ENCODE measurements at regions not wholly inside any gene's neighbourhood (a gene's known extent, or its start where the extent isn't known, plus 50 kb on each side); places are given as distances from the start of the nearest gene placed in this dataset.

DNA sequence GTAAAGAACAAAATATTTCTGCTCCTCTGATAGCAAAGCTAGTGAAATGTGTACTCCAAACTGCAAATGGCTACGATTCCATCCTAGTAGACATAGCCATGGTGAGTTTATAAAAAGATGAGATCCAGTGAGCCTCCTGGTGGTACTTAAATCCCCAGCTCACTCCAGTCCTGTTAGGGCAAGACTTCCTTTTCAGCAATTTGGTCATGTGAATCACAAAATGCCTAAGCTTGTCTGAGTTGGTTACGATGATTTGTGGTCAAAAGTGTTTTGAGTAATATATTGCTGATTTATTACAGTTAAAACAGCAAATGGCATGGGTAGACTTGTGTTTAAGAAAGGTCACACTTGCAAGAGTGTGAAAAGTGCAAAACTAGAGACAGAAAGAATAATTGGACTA, 102.7 kb upstream of the NAV3 start:
- TF ChIP-seq, protein P1, sequence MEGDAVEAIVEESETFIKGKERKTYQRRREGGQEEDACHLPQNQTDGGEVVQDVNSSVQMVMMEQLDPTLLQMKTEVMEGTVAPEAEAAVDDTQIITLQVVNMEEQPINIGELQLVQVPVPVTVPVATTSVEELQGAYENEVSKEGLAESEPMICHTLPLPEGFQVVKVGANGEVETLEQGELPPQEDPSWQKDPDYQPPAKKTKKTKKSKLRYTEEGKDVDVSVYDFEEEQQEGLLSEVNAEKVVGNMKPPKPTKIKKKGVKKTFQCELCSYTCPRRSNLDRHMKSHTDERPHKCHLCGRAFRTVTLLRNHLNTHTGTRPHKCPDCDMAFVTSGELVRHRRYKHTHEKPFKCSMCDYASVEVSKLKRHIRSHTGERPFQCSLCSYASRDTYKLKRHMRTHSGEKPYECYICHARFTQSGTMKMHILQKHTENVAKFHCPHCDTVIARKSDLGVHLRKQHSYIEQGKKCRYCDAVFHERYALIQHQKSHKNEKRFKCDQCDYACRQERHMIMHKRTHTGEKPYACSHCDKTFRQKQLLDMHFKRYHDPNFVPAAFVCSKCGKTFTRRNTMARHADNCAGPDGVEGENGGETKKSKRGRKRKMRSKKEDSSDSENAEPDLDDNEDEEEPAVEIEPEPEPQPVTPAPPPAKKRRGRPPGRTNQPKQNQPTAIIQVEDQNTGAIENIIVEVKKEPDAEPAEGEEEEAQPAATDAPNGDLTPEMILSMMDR (IDR thresholded peaks at IDR 0.05): no peak
- TF ChIP-seq POLR2AphosphoS5 (IDR thresholded peaks at IDR 0.05; ENCODE audit: low read depth, low read length) (no peak), ELF1 (IDR thresholded peaks at IDR 0.05) (no peak), EP300 (IDR thresholded peaks at IDR 0.05; ENCODE audit: borderline replicate concordance in 1 of 2, low read depth in 1 of 2, low read length in 1 of 2) (no peak), NRF1 (IDR thresholded peaks at IDR 0.05; ENCODE audit: low read depth, low read length) (no peak), RFX5 (IDR thresholded peaks at IDR 0.05; ENCODE audit: low read length) (no peak), TAF1 (IDR thresholded peaks at IDR 0.05; ENCODE audit: borderline replicate concordance, low read depth, low read length) (no peak), YY1 (IDR thresholded peaks at IDR 0.05; ENCODE audit: low read depth) (no peak), FOXJ3 (CRISPR knock-in tag; IDR thresholded peaks at IDR 0.05) (no peak)
- TF ChIP-seq, protein P2, sequence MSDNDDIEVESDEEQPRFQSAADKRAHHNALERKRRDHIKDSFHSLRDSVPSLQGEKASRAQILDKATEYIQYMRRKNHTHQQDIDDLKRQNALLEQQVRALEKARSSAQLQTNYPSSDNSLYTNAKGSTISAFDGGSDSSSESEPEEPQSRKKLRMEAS (IDR thresholded peaks at IDR 0.05; ENCODE audit: low read depth): no peak
